ENCODE measurements at regions not wholly inside any gene's neighbourhood (a gene's known extent, or its start where the extent isn't known, plus 50 kb on each side); places are given as distances from the start of the nearest gene placed in this dataset.

DNA sequence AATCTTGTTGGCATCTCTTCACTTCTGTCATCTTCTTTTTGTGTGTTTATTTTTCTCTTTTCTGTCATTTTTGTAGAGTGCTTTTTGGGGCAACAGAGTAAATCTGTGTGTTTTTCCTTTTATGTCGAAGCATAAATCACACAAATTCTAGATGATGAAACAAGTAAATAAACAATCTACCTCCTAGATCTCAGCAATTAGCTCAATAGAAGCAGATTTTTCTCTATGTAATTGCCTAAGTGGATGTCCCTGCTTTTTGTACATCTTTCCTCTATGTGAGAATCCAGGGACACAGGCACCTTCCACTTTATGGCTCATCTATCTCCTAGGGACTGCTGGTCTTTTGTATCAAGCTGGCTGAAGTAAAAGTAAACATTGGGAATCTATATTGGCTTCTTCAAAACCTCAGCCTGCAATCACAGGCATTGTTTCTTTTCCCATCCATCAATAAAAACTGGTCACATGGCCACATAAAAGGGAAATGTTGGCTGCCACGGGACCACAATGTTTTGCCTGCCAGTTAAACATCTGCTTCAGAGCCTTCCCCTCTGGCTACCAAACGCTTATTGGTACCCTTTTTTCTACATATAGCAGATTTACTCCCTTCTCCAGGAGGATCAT lies 323.8 kb downstream of the LMO7 start:
- TF ChIP-seq, protein P1, sequence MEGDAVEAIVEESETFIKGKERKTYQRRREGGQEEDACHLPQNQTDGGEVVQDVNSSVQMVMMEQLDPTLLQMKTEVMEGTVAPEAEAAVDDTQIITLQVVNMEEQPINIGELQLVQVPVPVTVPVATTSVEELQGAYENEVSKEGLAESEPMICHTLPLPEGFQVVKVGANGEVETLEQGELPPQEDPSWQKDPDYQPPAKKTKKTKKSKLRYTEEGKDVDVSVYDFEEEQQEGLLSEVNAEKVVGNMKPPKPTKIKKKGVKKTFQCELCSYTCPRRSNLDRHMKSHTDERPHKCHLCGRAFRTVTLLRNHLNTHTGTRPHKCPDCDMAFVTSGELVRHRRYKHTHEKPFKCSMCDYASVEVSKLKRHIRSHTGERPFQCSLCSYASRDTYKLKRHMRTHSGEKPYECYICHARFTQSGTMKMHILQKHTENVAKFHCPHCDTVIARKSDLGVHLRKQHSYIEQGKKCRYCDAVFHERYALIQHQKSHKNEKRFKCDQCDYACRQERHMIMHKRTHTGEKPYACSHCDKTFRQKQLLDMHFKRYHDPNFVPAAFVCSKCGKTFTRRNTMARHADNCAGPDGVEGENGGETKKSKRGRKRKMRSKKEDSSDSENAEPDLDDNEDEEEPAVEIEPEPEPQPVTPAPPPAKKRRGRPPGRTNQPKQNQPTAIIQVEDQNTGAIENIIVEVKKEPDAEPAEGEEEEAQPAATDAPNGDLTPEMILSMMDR (IDR thresholded peaks at IDR 0.05; ENCODE audit: extremely low read depth in 1 of 2, insufficient read depth in 1 of 2, low read depth in 1 of 2, low read length in 2 of 2): no peak
- TF ChIP-seq EZH2 (IDR thresholded peaks at IDR 0.05; ENCODE audit: borderline replicate concordance, low read depth, low read length, severe bottlenecking): no peak
- no peak for TF ChIP-seq MYC (IDR thresholded peaks at IDR 0.05; ENCODE audit: low read depth, low read length)

Measured in endothelial cell of umbilical vein (primary cell).